22Rv1 (cell line): ENCODE measurements at regions not wholly inside any gene's neighbourhood (a gene's known extent, or its start where the extent isn't known, plus 50 kb on each side); places are given as distances from the start of the nearest gene placed in this dataset.

Source experiments
- ZFX ChIP-seq: fragments of 450-650 bp; IDR thresholded peaks from 2 replicates; pipeline ENCODE4 v1.6.1; 2017; ENCODE audit warnings: antibody characterized with exemption, borderline replicate concordance
- TF ChIP-seq, protein P1 (sequence below): fragments of 450-650 bp; IDR thresholded peaks from 2 replicates; pipeline ENCODE4 v1.5.1; 2017; ENCODE audit warnings: mild to moderate bottlenecking

DNA sequence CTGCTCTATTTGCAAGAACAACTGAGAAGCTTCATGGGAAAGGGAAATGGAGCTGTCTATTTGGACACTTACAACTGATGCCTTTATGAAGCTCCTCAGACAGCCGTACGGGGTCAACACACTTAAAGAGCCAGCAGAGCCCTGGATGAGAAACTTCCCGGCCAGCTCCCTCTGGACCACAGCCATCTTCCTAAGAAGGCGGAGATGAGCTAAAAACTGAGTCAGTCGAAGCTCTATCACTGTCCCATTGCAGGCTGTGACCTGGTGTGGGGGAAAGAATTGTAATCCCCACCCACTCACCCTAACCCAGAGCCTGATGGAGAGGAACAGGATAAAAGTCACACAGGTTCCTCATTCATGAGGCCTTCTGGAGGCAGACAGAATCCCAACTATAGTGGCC lies 360.4 kb upstream of the JARID2 start:
- TF ChIP-seq, protein P1, sequence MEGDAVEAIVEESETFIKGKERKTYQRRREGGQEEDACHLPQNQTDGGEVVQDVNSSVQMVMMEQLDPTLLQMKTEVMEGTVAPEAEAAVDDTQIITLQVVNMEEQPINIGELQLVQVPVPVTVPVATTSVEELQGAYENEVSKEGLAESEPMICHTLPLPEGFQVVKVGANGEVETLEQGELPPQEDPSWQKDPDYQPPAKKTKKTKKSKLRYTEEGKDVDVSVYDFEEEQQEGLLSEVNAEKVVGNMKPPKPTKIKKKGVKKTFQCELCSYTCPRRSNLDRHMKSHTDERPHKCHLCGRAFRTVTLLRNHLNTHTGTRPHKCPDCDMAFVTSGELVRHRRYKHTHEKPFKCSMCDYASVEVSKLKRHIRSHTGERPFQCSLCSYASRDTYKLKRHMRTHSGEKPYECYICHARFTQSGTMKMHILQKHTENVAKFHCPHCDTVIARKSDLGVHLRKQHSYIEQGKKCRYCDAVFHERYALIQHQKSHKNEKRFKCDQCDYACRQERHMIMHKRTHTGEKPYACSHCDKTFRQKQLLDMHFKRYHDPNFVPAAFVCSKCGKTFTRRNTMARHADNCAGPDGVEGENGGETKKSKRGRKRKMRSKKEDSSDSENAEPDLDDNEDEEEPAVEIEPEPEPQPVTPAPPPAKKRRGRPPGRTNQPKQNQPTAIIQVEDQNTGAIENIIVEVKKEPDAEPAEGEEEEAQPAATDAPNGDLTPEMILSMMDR, result no peak
- no peak for TF ChIP-seq ZFX
